ENCODE measurements at regions not wholly inside any gene's neighbourhood (a gene's known extent, or its start where the extent isn't known, plus 50 kb on each side); places are given as distances from the start of the nearest gene placed in this dataset.

DNA sequence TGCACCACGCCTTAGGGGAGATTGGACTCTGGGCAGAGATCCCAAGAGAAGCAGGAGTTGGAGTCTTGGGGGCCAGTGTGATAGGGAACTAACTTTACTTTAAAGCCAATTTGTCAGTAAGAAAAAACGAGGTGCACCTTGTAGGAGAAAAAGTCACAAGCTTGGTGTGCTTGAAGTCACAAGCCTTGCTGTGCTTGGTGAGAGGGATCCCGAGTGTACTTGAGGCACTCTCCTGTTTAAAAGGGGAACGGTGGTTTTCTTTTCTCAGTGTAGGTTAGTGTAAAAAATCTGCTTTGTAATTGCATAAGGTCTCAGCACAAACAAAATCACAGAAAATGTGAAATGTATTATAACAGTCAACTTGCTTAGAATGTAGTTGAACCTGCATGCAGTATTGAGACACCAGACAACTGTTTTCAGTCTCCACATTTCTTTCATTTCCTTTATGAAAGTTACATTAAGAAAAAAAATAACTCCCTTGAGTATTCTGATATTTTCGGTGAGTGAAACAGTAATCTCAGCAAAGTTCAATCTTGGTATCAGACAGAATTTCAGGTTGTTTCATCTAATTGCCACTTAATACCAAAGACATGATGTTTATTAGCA is 111.1 kb upstream of the DUSP22 start:
- DNase-seq = no peak

DNA sequence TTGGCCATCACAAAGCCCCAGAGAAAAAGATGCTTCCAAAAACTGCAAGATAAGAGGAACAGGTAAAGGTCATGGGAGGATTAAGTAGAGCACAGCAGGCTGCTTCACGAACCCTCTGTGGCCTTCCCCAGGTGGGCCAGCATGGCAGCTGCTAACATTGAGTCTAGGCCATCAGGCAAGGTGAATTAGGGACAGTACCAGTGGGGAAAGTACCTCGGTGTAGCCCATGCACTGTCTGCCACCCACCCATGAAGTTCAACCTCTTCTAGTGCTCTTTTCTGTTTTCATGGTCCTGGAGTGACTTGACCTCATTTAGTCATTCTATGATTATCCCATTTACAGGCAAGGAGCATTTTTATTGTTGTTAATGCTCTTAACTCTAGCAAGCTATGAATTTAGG is 108.6 kb upstream of the DUSP22 start:
- DNase-seq = no peak

- DNase-seq = no peak
These were observed 108.1 kb upstream of the DUSP22 start for GRCh38 chr6:184161-184700.

- DNase-seq = no peak
These were observed 105.8 kb upstream of the DUSP22 start for GRCh38 chr6:186340-186965.

- no peak for DNase-seq
These were observed 105.0 kb upstream of the DUSP22 start for GRCh38 chr6:187210-187861.

DNA sequence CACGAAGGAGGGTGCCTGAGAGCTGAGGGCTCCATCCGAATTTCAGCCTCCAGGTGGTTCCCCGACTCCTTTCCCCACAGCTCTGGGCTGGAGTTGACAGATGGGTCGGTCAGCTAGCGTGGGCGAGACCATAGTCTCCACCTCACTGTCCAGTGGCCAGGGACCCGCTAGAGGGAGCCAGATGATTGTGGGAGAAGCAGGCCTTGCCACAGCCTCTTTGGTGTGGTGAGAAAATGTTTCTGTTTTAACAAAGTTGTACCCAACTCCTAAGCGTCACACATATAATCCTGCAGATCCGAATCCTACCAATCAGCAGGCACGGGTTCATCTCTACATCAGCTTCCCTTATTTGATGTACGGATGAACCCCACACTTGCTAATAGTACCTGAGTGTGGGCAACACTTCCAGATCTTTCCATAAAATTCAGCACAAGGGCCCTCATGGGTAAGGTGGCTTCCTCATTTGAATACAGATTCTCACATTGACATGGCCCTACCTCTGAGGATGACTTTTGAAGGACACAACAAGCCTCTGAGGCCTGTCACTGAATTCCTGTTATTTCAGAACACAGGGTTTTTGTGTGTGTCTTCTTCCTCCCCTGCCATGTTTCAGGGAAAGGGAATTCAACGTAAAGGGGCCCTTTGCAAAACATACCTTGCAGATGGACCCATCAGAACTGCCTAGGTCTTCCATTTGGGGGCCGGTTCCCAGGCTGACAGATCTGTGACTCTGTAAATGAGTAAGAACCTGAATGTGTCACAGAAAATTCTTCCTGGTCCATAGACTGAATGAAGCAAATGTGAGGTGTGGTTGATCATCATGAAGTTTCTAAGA is 103.2 kb upstream of the DUSP22 start:
- peak; percentile 90 to 93 for DNase-seq

DNA sequence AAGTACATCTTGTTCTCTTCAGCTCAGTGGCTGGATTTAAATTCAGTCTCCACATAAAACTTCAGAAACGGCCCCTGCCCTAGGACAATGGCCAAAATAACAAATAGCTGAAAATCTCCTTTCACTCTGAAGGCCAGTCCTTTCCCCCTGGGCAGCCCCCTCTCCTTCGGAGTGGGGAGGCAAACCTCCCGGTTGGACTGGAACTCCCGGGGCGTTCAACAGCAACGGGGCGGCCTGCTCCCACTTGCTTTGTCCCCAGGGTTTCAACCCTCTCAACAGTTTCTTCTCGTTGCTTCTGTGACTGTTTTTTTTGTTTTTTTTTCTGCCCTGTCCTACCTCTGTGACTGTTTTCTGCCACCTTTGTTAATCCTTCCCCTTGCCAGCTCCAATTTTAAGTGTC is 102.6 kb upstream of the DUSP22 start:
- no peak for DNase-seq

DNA sequence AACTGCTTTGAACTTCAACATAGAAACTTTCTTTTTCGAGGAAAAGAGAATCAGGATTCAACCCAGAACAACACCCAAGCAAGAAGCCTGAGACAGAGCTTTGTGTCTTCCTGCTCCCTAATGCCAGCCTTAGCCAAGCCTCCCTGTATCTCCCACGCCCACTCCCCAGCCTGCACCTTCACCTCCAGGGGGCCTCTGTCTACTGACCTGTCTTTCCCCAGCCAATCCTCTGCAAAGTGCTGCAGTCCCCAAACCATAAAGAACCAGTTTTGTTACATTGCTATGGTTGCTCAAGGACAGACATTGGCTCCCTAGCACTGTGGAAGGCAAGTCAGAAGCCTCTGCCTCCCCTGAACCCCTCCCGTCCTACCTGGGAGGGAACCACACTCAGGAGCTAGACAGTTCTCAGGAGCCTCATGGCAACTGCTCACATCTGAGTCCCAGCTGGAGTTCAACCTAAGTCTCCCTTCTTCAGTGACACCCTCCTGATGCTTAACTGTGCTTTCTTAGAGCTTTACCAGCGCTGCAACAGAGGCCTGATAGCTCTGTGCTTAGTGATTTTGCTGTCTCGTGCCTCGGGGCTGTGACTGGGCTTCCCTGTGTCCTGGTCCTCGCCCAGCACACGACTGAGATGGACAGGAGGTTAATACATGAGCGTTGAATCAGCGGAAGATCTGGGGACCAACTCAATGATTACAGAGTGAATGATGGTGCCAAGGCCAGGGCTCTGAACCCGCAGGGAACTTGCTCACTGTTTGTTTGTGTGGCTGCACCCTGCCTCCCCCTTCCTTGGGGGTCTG is 101.5 kb upstream of the DUSP22 start:
- DNase-seq = no peak

GRCh38 chr6:191487-192312 is 100.6 kb upstream of the DUSP22 start:
- no peak for DNase-seq

- DNase-seq = no peak
These were observed 100.0 kb upstream of the DUSP22 start for GRCh38 chr6:192313-192664.

GRCh38 chr6:193180-193579 is 99.1 kb upstream of the DUSP22 start:
- DNase-seq = no peak

GRCh38 chr6:193773-194310 is 98.4 kb upstream of the DUSP22 start:
- no peak for DNase-seq

DNA sequence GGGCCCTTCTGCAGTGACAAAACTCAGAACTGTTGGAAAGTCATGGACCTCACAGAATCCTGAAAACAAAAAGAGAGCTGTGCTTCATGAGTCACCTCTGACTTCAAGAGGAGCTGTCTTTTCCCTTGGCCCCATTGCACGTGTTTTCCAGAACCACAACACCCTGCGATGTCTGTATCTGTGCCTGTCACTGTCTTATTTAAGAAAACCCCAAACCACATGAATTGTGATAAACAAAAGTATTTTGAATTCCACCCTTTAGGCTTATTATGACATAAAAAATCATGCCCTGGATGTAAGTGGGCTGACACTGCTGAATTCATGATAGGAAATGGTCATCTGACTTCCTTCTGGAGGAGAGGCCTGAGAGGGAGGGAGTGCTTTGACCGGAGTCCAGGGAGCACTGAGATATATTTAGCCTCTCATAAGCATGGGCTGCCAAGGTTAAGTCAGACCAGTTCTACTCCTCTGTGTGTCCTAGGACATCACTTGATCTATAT is 96.4 kb upstream of the DUSP22 start:
- no peak for DNase-seq

DNA sequence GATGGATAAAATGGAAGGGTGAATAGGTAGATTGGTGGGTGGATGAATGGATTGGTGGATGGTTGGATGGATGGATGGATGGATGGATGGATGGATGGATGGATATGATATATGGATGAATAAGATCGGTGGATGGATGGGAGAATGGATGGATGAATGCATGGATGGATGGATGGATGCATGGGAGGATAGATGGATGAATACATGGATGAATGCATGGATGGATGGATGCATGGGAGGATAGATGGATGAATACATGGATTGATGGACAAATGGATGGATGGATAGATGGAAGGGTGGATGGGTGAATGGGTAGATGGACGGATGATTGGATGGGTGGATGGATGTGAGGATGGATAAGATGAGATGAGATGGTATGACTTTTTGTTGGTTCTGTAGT is 95.7 kb upstream of the DUSP22 start:
- DNase-seq = no peak

DNA sequence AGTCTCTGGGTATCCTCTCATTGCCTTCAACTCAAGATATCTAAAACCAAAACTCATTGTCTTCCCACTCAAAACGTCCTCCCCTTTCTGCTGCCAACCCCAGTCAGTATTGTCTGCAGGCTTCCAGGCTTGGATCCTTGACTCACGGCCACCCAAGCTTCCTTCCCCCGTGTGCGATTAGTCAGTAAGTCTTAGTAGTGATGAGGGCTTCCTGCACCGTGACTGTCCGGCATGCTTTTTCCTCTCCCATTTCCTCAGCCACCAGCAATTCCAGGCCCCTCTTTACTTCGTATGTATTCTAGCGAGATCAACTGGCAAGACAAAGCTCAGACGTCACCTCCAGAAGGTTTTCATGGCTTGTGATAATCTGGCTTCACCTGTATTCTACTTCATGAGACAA is 88.6 kb upstream of the DUSP22 start:
- DNase-seq = no peak

DNA sequence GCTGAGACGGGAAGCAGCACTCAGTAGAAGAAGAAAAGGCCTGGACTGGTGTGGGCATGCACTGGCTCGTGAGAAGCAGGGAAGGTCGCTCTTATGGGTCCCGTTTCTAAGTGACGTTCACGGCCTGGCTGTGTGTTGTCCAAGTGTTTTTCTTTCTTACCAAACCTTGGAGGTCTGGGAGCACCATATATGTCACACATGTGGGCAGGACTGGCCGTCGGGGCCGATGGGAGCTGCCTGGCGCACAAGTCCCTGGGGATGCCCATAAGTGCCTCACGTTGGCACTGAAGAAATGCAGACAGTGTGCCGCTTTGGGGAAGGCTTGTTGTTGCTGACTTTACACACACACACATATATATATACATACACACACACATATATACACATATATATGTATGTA is 86.0 kb upstream of the DUSP22 start:
- DNase-seq = no peak

DNA sequence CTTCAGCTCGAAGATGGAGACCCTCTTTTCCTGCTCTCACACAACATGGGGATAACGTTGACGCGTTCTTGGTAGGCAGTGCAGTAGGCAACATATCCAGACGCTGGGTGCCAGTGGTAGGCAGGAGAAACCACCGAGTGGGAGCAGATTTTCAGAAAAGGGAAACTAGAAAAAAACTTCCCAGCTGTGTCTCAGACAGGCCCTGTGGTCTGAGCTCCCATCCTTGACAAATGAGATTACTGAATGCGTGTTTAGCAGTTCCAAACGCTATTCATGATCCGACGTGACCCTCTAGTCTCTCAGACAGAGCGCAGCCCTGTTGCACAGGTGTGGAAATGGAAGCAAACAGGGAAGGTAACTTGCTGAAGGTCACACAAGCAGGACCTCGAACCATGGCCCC is 83.9 kb upstream of the DUSP22 start:
- no peak for DNase-seq

DNA sequence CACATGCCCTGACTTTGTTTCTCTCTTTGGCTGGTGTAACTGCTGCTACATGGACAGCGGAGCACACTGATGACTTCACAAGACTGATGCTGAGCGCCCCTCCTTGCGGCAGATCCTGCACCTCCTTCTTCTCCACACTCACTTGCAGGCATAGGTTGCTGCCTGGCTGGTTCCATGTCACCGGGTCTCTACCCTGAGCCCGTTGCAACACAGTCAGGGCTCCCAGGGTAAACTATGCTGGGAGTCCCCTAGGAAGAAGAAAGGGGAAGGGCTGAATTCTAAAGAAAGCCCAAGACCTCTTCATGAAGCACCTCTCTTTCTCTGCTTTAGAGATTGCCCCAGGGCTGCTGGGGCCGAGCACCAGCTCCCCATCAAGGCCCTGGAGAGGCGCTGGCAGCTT is 83.3 kb upstream of the DUSP22 start:
- no peak for DNase-seq

GRCh38 chr6:209432-210103 is 82.7 kb upstream of the DUSP22 start:
- DNase-seq = no peak

GRCh38 chr6:210104-210456 is 82.2 kb upstream of the DUSP22 start:
- no peak for DNase-seq

Data from AML-193 (cell line).